ENCODE measurements at regions not wholly inside any gene's neighbourhood (a gene's known extent, or its start where the extent isn't known, plus 50 kb on each side); places are given as distances from the start of the nearest gene placed in this dataset.

DNA sequence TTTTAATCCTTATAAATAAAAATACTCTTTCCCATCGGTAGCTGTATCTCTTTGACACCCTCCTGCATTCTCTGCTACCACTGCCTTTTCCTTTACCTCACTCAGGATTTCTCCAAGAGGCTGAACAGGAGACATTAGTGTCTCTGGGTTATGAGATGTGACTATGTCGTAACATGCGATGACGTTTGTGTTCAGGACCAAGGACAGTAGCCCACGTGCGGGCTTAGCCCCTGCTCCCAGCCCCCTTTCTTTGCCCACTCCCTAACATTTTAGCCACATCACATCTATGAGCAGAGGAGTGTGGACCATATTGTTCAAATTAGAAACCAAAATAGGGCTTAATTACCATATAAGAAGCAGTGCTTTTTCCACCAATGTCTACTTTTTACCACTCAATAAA lies 369.3 kb downstream of the FBXW7 start:
- TF ChIP-seq, protein P1, sequence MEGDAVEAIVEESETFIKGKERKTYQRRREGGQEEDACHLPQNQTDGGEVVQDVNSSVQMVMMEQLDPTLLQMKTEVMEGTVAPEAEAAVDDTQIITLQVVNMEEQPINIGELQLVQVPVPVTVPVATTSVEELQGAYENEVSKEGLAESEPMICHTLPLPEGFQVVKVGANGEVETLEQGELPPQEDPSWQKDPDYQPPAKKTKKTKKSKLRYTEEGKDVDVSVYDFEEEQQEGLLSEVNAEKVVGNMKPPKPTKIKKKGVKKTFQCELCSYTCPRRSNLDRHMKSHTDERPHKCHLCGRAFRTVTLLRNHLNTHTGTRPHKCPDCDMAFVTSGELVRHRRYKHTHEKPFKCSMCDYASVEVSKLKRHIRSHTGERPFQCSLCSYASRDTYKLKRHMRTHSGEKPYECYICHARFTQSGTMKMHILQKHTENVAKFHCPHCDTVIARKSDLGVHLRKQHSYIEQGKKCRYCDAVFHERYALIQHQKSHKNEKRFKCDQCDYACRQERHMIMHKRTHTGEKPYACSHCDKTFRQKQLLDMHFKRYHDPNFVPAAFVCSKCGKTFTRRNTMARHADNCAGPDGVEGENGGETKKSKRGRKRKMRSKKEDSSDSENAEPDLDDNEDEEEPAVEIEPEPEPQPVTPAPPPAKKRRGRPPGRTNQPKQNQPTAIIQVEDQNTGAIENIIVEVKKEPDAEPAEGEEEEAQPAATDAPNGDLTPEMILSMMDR (conservative IDR thresholded peaks at IDR 0.05 in 1 of 2, IDR thresholded peaks at IDR 0.05 in 1 of 2; ENCODE audit: extremely low read depth in 1 of 2, insufficient read depth in 1 of 2, low read depth in 1 of 2, low read length in 2 of 2), result no peak
- TF ChIP-seq EZH2 (IDR thresholded peaks at IDR 0.05; ENCODE audit: borderline replicate concordance, low read length), result no peak
